GM23248 (cell line): ENCODE measurements at regions not wholly inside any gene's neighbourhood (a gene's known extent, or its start where the extent isn't known, plus 50 kb on each side); places are given as distances from the start of the nearest gene placed in this dataset.

Source experiments
- EZH2 ChIP-seq: fragments of 200-600 bp; sonication (generic); IDR thresholded peaks from 2 replicates; pipeline ENCODE4 v1.6.1; 2018; ENCODE audit warnings: antibody characterized with exemption, mild to moderate bottlenecking; ENCODE audit not compliant: insufficient read depth, poor library complexity, severe bottlenecking
- EZH2phosphoT487 ChIP-seq: fragments of 200-600 bp; sonication (generic); IDR thresholded peaks from 2 replicates; pipeline ENCODE4 v1.6.1; 2018; ENCODE audit warnings: antibody characterized with exemption, moderate library complexity, mild to moderate bottlenecking, low read depth; ENCODE audit not compliant: insufficient read depth

- TF ChIP-seq EZH2 = no peak
- TF ChIP-seq EZH2phosphoT487 = no peak
Measured at GRCh38 chr7:41855798-41856197, 152.9 kb upstream of the INHBA start.
